ENCODE measurements at regions not wholly inside any gene's neighbourhood (a gene's known extent, or its start where the extent isn't known, plus 50 kb on each side); places are given as distances from the start of the nearest gene placed in this dataset.

GRCh38 chr15:35834866-35835265, 288.9 kb upstream of the DPH6 start:
- Histone ChIP-seq H3K4me1 (no peaks in the 10 kb centered on the region), H3K27ac (no peak overlapping the region), H3K4me3 (no peak overlapping the region), H3K36me3 (no peaks in the 10 kb centered on the region), H3K9me3 (peaks cover 0 to 2% of the 10 kb centered on the region in 2 donors), H3K27me3 (no peaks in the 10 kb centered on the region)
- DNase-seq = no peak
- no peak for ATAC-seq
- TF ChIP-seq CTCF (IDR thresholded peaks at IDR 0.05) = no peak
- intact Hi-C loops (cut with DNase I) = no loop called here

GRCh38 chr15:35838424-35839111, 292.6 kb upstream of the DPH6 start:
- no peaks in the 10 kb centered on the region for H3K4me1 ChIP-seq
- no peak overlapping the region for H3K27ac ChIP-seq
- intact Hi-C loops (cut with DNase I) = no loop called here
- ATAC-seq (no peak), DNase-seq (no peak)
- H3K9me3 ChIP-seq = peaks cover 0 to 2% of the 10 kb centered on the region in 2 donors
- no peaks in the 10 kb centered on the region for H3K27me3 ChIP-seq
- no peak overlapping the region for H3K4me3 ChIP-seq
- TF ChIP-seq CTCF (IDR thresholded peaks at IDR 0.05) = no peak
- H3K36me3 ChIP-seq = no peaks in the 10 kb centered on the region

GRCh38 chr15:35842631-35843030, 296.7 kb upstream of the DPH6 start:
- intact Hi-C loops (cut with DNase I) = no loop called here

GRCh38 chr15:35843498-35843897, 297.5 kb upstream of the DPH6 start:
- intact Hi-C loops (cut with DNase I) = no loop called here
- peak in 1 of 4 donors; percentile 39 for DNase-seq
- Histone ChIP-seq H3K36me3 (no peaks in the 10 kb centered on the region), H3K4me1 (no peaks in the 10 kb centered on the region), H3K9me3 (no peaks in the 10 kb centered on the region), H3K27ac (no peak overlapping the region), H3K4me3 (no peak overlapping the region), H3K27me3 (no peaks in the 10 kb centered on the region)
- ATAC-seq = no peak
- TF ChIP-seq CTCF (IDR thresholded peaks at IDR 0.05) = no peak

More at GRCh38 chr15:35842631-35843030, 296.7 kb upstream of the DPH6 start:
- no peaks in the 10 kb centered on the region for H3K27me3 ChIP-seq
- no peak for ATAC-seq
- TF ChIP-seq CTCF (IDR thresholded peaks at IDR 0.05) = no peak
- peaks cover 0 to 2% of the 10 kb centered on the region in 2 donors for H3K9me3 ChIP-seq
- no peak overlapping the region for H3K27ac ChIP-seq
- no peaks in the 10 kb centered on the region for H3K36me3 ChIP-seq
- no peak overlapping the region for H3K4me3 ChIP-seq
- no peak for DNase-seq
- H3K4me1 ChIP-seq = no peaks in the 10 kb centered on the region

GRCh38 chr15:35850284-35850683, 304.3 kb upstream of the DPH6 start:
- H3K27me3 ChIP-seq = no peaks in the 10 kb centered on the region
- intact Hi-C loops (cut with DNase I) = no loop called here
- DNase-seq (no peak), ATAC-seq (no peak)
- no peak for TF ChIP-seq CTCF (IDR thresholded peaks at IDR 0.05)
- no peaks in the 10 kb centered on the region for H3K9me3 ChIP-seq
- no peaks in the 10 kb centered on the region for H3K4me1 ChIP-seq
- H3K36me3 ChIP-seq = no peaks in the 10 kb centered on the region
- H3K27ac ChIP-seq = no peak overlapping the region
- no peak overlapping the region for H3K4me3 ChIP-seq
